ENCODE measurements at regions not wholly inside any gene's neighbourhood (a gene's known extent, or its start where the extent isn't known, plus 50 kb on each side); places are given as distances from the start of the nearest gene placed in this dataset.

DNA sequence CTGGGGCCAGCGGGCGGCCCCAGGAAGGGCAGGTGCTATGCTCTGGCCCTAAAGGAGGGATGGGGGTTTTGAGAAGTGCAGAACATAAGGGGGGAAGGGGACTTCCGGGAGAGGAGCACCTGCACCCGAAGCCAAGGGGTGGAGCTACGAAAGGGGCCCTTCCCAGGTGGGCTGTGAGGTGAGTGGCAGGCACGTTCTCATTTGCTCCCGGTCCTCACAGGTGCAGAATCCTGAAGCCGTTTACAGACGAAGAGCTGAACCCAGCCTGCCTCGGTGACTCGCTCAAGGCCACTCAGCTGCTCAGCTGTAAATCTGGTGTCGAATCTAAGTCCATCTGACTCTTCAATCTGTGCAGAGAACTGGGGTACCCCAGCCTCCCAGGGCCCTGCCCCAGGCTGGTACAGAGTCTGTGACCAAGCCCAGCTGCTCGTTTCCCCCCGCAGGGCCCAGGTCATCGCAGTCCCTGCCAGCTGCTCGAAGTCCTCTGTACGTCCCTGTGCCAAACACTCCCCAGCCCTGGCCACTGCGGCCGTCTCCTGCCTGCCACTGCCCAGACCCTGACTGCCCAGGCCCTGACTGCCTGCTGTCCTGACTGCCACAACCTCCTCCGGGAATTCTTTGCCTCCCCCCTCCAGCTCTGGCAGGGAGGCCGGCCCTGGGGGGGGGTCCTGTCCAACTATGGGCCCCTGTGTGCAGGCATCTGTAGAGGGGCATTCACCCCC is 53.8 kb upstream of the RXRA start:
- Histone ChIP-seq H3K9me2 (replicated peaks; ENCODE audit: insufficient read depth) (no peaks in the 10 kb centered on the region), H3K4me3 (no peak overlapping the region), H3K9me3 (ENCODE audit: low read depth) (no peaks in the 10 kb centered on the region), H4K20me1 (ENCODE audit: insufficient read depth, poor library complexity, severe bottlenecking) (no peaks in the 10 kb centered on the region), H2AFZ (no peak overlapping the region), H3K36me3 (replicated peaks; ENCODE audit: insufficient read depth, low read depth) (no peaks in the 10 kb centered on the region), H3K4me2 (no peak overlapping the region), H3K4me1 (ENCODE audit: insufficient read depth) (peaks cover 20% of the 10 kb centered on the region), H3K27ac (no peak overlapping the region), H3K27me3 (no peaks in the 10 kb centered on the region), H3K79me2 (no peaks in the 10 kb centered on the region)
- TF ChIP-seq, protein P1, sequence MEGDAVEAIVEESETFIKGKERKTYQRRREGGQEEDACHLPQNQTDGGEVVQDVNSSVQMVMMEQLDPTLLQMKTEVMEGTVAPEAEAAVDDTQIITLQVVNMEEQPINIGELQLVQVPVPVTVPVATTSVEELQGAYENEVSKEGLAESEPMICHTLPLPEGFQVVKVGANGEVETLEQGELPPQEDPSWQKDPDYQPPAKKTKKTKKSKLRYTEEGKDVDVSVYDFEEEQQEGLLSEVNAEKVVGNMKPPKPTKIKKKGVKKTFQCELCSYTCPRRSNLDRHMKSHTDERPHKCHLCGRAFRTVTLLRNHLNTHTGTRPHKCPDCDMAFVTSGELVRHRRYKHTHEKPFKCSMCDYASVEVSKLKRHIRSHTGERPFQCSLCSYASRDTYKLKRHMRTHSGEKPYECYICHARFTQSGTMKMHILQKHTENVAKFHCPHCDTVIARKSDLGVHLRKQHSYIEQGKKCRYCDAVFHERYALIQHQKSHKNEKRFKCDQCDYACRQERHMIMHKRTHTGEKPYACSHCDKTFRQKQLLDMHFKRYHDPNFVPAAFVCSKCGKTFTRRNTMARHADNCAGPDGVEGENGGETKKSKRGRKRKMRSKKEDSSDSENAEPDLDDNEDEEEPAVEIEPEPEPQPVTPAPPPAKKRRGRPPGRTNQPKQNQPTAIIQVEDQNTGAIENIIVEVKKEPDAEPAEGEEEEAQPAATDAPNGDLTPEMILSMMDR (IDR thresholded peaks at IDR 0.05; ENCODE audit: poor library complexity) = no peak
- TF ChIP-seq EZH2phosphoT487 (IDR thresholded peaks at IDR 0.05; ENCODE audit: low read depth, severe bottlenecking, unreplicated experiment) (no peak), EZH2 (IDR thresholded peaks at IDR 0.05; ENCODE audit: borderline replicate concordance) (no peak)
- WGBS (ENCODE audit: low lambda C conversion rate, missing lambda C conversion rate) = 82% methylated on average over 21 of the region's 21 CpGs
- DNase-seq (ENCODE audit: low spot score) = no peak

GRCh38 chr9:134273647-134274046 is 52.6 kb upstream of the RXRA start:
- peaks cover 11% of the 10 kb centered on the region for H3K4me1 ChIP-seq (ENCODE audit: insufficient read depth)
- no peaks in the 10 kb centered on the region for H3K27me3 ChIP-seq
- H3K27ac ChIP-seq = no peak overlapping the region
- TF ChIP-seq EZH2 (IDR thresholded peaks at IDR 0.05; ENCODE audit: borderline replicate concordance) (no peak), EZH2phosphoT487 (IDR thresholded peaks at IDR 0.05; ENCODE audit: low read depth, severe bottlenecking, unreplicated experiment) (no peak)
- TF ChIP-seq, protein P1 (IDR thresholded peaks at IDR 0.05; ENCODE audit: poor library complexity) = no peak
- 91% methylated on average over 5 of the region's 5 CpGs for WGBS (ENCODE audit: low lambda C conversion rate, missing lambda C conversion rate)
- H4K20me1 ChIP-seq (ENCODE audit: insufficient read depth, poor library complexity, severe bottlenecking) = no peaks in the 10 kb centered on the region
- no peak overlapping the region for H3K4me2 ChIP-seq
- no peak overlapping the region for H3K4me3 ChIP-seq
- no peaks in the 10 kb centered on the region for H3K9me3 ChIP-seq (ENCODE audit: low read depth)
- H3K79me2 ChIP-seq = no peaks in the 10 kb centered on the region
- no peaks in the 10 kb centered on the region for H3K36me3 ChIP-seq (replicated peaks; ENCODE audit: insufficient read depth, low read depth)
- no peak for DNase-seq (ENCODE audit: low spot score)
- H2AFZ ChIP-seq = no peak overlapping the region
- H3K9me2 ChIP-seq (replicated peaks; ENCODE audit: insufficient read depth) = no peaks in the 10 kb centered on the region

DNA sequence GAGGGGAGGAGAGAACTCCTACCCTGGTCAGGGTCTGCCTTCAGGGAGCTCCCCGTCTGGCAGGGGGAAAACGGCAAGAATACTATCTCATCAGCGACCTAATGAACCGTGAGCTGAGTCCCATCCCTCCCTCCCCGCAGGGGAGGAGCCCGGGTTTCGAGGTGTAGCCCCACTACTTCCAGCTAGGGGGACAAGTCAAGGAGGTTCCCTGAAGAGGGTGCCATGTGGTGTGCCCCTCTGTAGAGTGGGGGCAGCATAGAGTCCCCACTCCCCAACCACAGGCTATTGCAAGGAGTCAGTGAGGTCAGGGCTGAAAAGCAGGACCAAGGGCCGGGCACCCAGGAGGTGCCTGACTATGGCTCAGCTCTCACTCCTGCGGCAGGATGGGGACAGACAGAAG is 50.9 kb upstream of the RXRA start:
- Histone ChIP-seq H3K4me3 (no peak overlapping the region), H3K4me1 (ENCODE audit: insufficient read depth) (peaks cover 11% of the 10 kb centered on the region), H3K27ac (no peak overlapping the region), H3K27me3 (no peaks in the 10 kb centered on the region), H3K9me2 (replicated peaks; ENCODE audit: insufficient read depth) (no peaks in the 10 kb centered on the region), H4K20me1 (ENCODE audit: insufficient read depth, poor library complexity, severe bottlenecking) (no peaks in the 10 kb centered on the region), H3K36me3 (replicated peaks; ENCODE audit: insufficient read depth, low read depth) (no peaks in the 10 kb centered on the region), H3K79me2 (no peaks in the 10 kb centered on the region), H3K4me2 (no peak overlapping the region), H3K9me3 (ENCODE audit: low read depth) (no peaks in the 10 kb centered on the region), H2AFZ (no peak overlapping the region)
- WGBS (ENCODE audit: low lambda C conversion rate, missing lambda C conversion rate) = 77% methylated on average over 9 of the region's 9 CpGs
- no peak for TF ChIP-seq EZH2phosphoT487 (IDR thresholded peaks at IDR 0.05; ENCODE audit: low read depth, severe bottlenecking, unreplicated experiment)
- TF ChIP-seq, protein P1 (IDR thresholded peaks at IDR 0.05; ENCODE audit: poor library complexity) = no peak
- no peak for TF ChIP-seq EZH2 (IDR thresholded peaks at IDR 0.05; ENCODE audit: borderline replicate concordance)
- no peak for DNase-seq (ENCODE audit: low spot score)

Data from hepatocyte (in vitro differentiated cells).